Epithelial cell of esophagus (primary cell): ENCODE measurements at regions not wholly inside any gene's neighbourhood (a gene's known extent, or its start where the extent isn't known, plus 50 kb on each side); places are given as distances from the start of the nearest gene placed in this dataset.

Experiments used
- DNase-seq: peaks from one replicate; pipeline ENCODE4 v3.0.0; 2010; ENCODE audit warnings: low read depth
- H3K4me3 ChIP-seq: 2 replicates; pipeline ENCODE4 v1.5.1; 2011; ENCODE audit warnings: mild to moderate bottlenecking, low read length, control low read depth
- CTCF ChIP-seq: IDR thresholded peaks from 2 replicates; pipeline ENCODE4 v1.5.1; 2011; ENCODE audit warnings: low read depth, mild to moderate bottlenecking, low read length, control low read depth, inconsistent platforms; ENCODE audit not compliant: insufficient read depth; ENCODE audit errors: missing control alignments

- H3K4me3 ChIP-seq = no peak overlapping the region
- no peak for TF ChIP-seq CTCF
- DNase-seq = no peak
Observed at GRCh38 chr10:106338486-106338885, 826.0 kb downstream of the SORCS1 start.

- DNase-seq = no peak
- TF ChIP-seq CTCF = no peak
- H3K4me3 ChIP-seq = no peak overlapping the region
Observed at GRCh38 chr10:106336874-106337273, 827.6 kb downstream of the SORCS1 start.

GRCh38 chr10:106327747-106328146 lies 836.8 kb downstream of the SORCS1 start:
- no peak for TF ChIP-seq CTCF
- no peak overlapping the region for H3K4me3 ChIP-seq
- no peak for DNase-seq

GRCh38 chr10:106320876-106321275 lies 843.6 kb downstream of the SORCS1 start:
- DNase-seq = no peak
- H3K4me3 ChIP-seq = no peak overlapping the region
- no peak for TF ChIP-seq CTCF

- TF ChIP-seq CTCF = no peak
- no peak for DNase-seq
- H3K4me3 ChIP-seq = no peak overlapping the region
Observed at GRCh38 chr10:106320078-106320477, 844.4 kb downstream of the SORCS1 start.

GRCh38 chr10:106317554-106317953 lies 847.0 kb downstream of the SORCS1 start:
- DNase-seq = no peak
- H3K4me3 ChIP-seq = no peak overlapping the region
- no peak for TF ChIP-seq CTCF

- H3K4me3 ChIP-seq = no peak overlapping the region
- TF ChIP-seq CTCF = no peak
- no peak for DNase-seq
Observed at GRCh38 chr10:106313041-106313440, 851.5 kb downstream of the SORCS1 start.
